H1 (cell line): ENCODE measurements at regions not wholly inside any gene's neighbourhood (a gene's known extent, or its start where the extent isn't known, plus 50 kb on each side); places are given as distances from the start of the nearest gene placed in this dataset.

ENCODE experiments used
- ATF3 ChIP-seq: IDR thresholded peaks from 2 replicates; pipeline ENCODE4 v1.6.1; 2011; ENCODE audit warnings: low read depth, mild to moderate bottlenecking, low read length; ENCODE audit not compliant: insufficient read depth
- GABPA ChIP-seq: IDR thresholded peaks from 2 replicates; pipeline ENCODE4 v1.6.1; 2011; ENCODE audit warnings: mild to moderate bottlenecking, low read length, moderate library complexity, borderline replicate concordance; ENCODE audit not compliant: insufficient read depth
- GTF2F1 ChIP-seq: IDR thresholded peaks from 2 replicates; pipeline ENCODE4 v1.6.1; 2012; ENCODE audit warnings: low read depth, low read length, improper control_type of control experiment, borderline replicate concordance
- HDAC6 ChIP-seq: IDR thresholded peaks from one replicate; pipeline ENCODE4 v1.7.1; 2012; ENCODE audit warnings: low read depth, mild to moderate bottlenecking, inconsistent platforms, low read length, moderate library complexity
- RAD21 ChIP-seq, 2 experiments: IDR thresholded peaks in 1 of 2; conservative IDR thresholded peaks in 1 of 2; 2 replicates each; pipeline ENCODE4 v1.6.1; 2011; ENCODE audit warnings: low read depth in 2 of 2, low read length in 2 of 2, improper control_type of control experiment in 1 of 2, inconsistent platforms in 1 of 2, mild to moderate bottlenecking in 1 of 2, moderate library complexity in 1 of 2
- SP4 ChIP-seq: IDR thresholded peaks from 2 replicates; pipeline ENCODE4 v1.6.1; 2012; ENCODE audit warnings: low read length, inconsistent platforms
- YY1 ChIP-seq: IDR thresholded peaks from 2 replicates; pipeline ENCODE4 v1.6.1; 2011; ENCODE audit warnings: low read depth, mild to moderate bottlenecking, low read length

GRCh38 chr16:35731341-35732040, 2272.1 kb downstream of the TP53TG3F start (continued):
- TF ChIP-seq GABPA (no peak), GTF2F1 (no peak), HDAC6 (no peak), SP4 (no peak), RAD21 (IDR thresholded peaks at IDR 0.05 in 1 of 2, conservative IDR thresholded peaks at IDR 0.05 in 1 of 2; ENCODE audit: low read depth in 2 of 2, low read length in 2 of 2) (no peak), ATF3 (no peak), YY1 (no peak)
